ENCODE measurements at regions not wholly inside any gene's neighbourhood (a gene's known extent, or its start where the extent isn't known, plus 50 kb on each side); places are given as distances from the start of the nearest gene placed in this dataset.

DNA sequence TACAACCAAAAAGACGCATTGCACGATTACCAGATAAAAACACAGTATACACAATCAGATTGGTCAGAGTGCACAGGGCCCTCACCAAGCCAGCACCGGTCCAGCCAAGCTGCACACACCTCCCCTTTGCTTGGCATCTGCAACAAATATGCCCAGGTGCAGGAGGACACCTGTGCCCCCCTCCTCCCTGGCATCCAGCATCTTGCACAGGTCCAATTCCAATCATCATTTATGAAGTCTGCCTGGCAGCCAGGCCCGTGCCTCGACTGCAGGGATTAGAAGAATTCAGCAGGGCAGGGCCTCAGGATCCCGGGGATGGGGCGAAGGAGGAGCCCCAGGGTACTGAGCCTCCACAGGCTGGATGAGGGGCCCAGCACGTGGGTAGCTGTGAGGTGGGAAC is 302.1 kb downstream of the CTTN start:
- H3K9me3 ChIP-seq: no peaks in the 10 kb centered on the region
- no peaks in the 10 kb centered on the region for H3K36me3 ChIP-seq
- no peak for DNase-seq (ENCODE audit: low spot score in 2 of 2)
- H3K4me3 ChIP-seq: no peak overlapping the region
- H3K27me3 ChIP-seq: no peaks in the 10 kb centered on the region
- no peak overlapping the region for H3K27ac ChIP-seq
- H3K4me1 ChIP-seq: no peaks in the 10 kb centered on the region
- TF ChIP-seq EP300 (IDR thresholded peaks at IDR 0.05) (no peak), POLR2A (IDR thresholded peaks at IDR 0.05) (no peak)
- TF ChIP-seq, protein P1, sequence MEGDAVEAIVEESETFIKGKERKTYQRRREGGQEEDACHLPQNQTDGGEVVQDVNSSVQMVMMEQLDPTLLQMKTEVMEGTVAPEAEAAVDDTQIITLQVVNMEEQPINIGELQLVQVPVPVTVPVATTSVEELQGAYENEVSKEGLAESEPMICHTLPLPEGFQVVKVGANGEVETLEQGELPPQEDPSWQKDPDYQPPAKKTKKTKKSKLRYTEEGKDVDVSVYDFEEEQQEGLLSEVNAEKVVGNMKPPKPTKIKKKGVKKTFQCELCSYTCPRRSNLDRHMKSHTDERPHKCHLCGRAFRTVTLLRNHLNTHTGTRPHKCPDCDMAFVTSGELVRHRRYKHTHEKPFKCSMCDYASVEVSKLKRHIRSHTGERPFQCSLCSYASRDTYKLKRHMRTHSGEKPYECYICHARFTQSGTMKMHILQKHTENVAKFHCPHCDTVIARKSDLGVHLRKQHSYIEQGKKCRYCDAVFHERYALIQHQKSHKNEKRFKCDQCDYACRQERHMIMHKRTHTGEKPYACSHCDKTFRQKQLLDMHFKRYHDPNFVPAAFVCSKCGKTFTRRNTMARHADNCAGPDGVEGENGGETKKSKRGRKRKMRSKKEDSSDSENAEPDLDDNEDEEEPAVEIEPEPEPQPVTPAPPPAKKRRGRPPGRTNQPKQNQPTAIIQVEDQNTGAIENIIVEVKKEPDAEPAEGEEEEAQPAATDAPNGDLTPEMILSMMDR (IDR thresholded peaks at IDR 0.05): no peak
- 82 to 88% methylated on average over 8 of the region's 8 CpGs for WGBS, 2 donors

GRCh38 chr11:70700871-70701270 is 302.5 kb downstream of the CTTN start:
- no peak overlapping the region for H3K4me3 ChIP-seq
- DNase-seq (ENCODE audit: low spot score in 2 of 2): no peak
- no peaks in the 10 kb centered on the region for H3K27me3 ChIP-seq
- no peak for TF ChIP-seq EP300 (IDR thresholded peaks at IDR 0.05)
- TF ChIP-seq POLR2A (IDR thresholded peaks at IDR 0.05): no peak
- TF ChIP-seq, protein P1 (IDR thresholded peaks at IDR 0.05): no peak
- no peaks in the 10 kb centered on the region for H3K4me1 ChIP-seq
- no peaks in the 10 kb centered on the region for H3K36me3 ChIP-seq
- H3K27ac ChIP-seq: no peak overlapping the region
- no peaks in the 10 kb centered on the region for H3K9me3 ChIP-seq
- 47 to 68% methylated on average over 5 of the region's 5 CpGs for WGBS, 2 donors

- Histone ChIP-seq H3K27me3 (no peaks in the 10 kb centered on the region), H3K4me3 (no peak overlapping the region), H3K27ac (no peak overlapping the region), H3K36me3 (no peaks in the 10 kb centered on the region), H3K4me1 (no peaks in the 10 kb centered on the region), H3K9me3 (no peaks in the 10 kb centered on the region)
- no peak for DNase-seq (ENCODE audit: low spot score in 2 of 2)
- TF ChIP-seq POLR2A (IDR thresholded peaks at IDR 0.05) (no peak), EP300 (IDR thresholded peaks at IDR 0.05) (no peak)
- TF ChIP-seq, protein P1 (IDR thresholded peaks at IDR 0.05): no peak
- 97 to 98% methylated on average over 4 of the region's 4 CpGs for WGBS, 2 donors
Measured at GRCh38 chr11:70702040-70702648, 303.8 kb downstream of the CTTN start.

- 61 to 62% methylated on average over 20 to 21 of the region's 21 CpGs for WGBS, 2 donors
- no peaks in the 10 kb centered on the region for H3K4me1 ChIP-seq
- no peak for DNase-seq (ENCODE audit: low spot score in 2 of 2)
- no peak overlapping the region for H3K4me3 ChIP-seq
- no peaks in the 10 kb centered on the region for H3K27me3 ChIP-seq
- TF ChIP-seq EP300 (IDR thresholded peaks at IDR 0.05) (no peak), POLR2A (IDR thresholded peaks at IDR 0.05) (no peak)
- TF ChIP-seq, protein P1 (IDR thresholded peaks at IDR 0.05): no peak
- no peaks in the 10 kb centered on the region for H3K36me3 ChIP-seq
- H3K9me3 ChIP-seq: no peaks in the 10 kb centered on the region
- no peak overlapping the region for H3K27ac ChIP-seq
Measured at GRCh38 chr11:70703141-70704064, 305.1 kb downstream of the CTTN start.

- DNase-seq (ENCODE audit: low spot score in 2 of 2): no peak
- Histone ChIP-seq H3K27ac (no peak overlapping the region), H3K36me3 (no peaks in the 10 kb centered on the region), H3K9me3 (no peaks in the 10 kb centered on the region), H3K4me3 (no peak overlapping the region), H3K4me1 (no peaks in the 10 kb centered on the region), H3K27me3 (no peaks in the 10 kb centered on the region)
- TF ChIP-seq EP300 (IDR thresholded peaks at IDR 0.05) (no peak), POLR2A (IDR thresholded peaks at IDR 0.05) (no peak)
- TF ChIP-seq, protein P1 (IDR thresholded peaks at IDR 0.05): no peak
Measured at GRCh38 chr11:70705097-70705496, 306.8 kb downstream of the CTTN start.
